ENCODE measurements at regions not wholly inside any gene's neighbourhood (a gene's known extent, or its start where the extent isn't known, plus 50 kb on each side); places are given as distances from the start of the nearest gene placed in this dataset.

- no peak for TF ChIP-seq CTCF (IDR thresholded peaks at IDR 0.05)
- TF ChIP-seq EZH2phosphoT487 (IDR thresholded peaks at IDR 0.05; ENCODE audit: borderline replicate concordance, low read depth) = no peak
- no peak for TF ChIP-seq YY1 (IDR thresholded peaks at IDR 0.05; ENCODE audit: low read depth)
- no peak for TF ChIP-seq MXI1 (IDR thresholded peaks at IDR 0.05; ENCODE audit: low read depth, low read length)
- TF ChIP-seq RAD21 (IDR thresholded peaks at IDR 0.05; ENCODE audit: low read length) = no peak
- TF ChIP-seq CHD2 (IDR thresholded peaks at IDR 0.05; ENCODE audit: low read length, partially characterized antibody) = no peak
- TF ChIP-seq REST (IDR thresholded peaks at IDR 0.05; ENCODE audit: low read depth, low read length) = no peak
- no peak for TF ChIP-seq TCF12 (IDR thresholded peaks at IDR 0.05)
- TF ChIP-seq GATA2 (CRISPR knock-in tag; IDR thresholded peaks at IDR 0.05) = no peak
- TF ChIP-seq POLR2AphosphoS5 (IDR thresholded peaks at IDR 0.05; ENCODE audit: low read depth, low read length) = no peak
Observed at GRCh38 chr4:116118221-116118620, 967.2 kb downstream of the TRAM1L1 start.
